Activated CD4-positive, alpha-beta T cell treated with anti-CD3 and anti-CD28 coated beads, Interleukin-10, Interleukin-2, amounts not matched to agents 100 ng/mL and 50 ng/mL, durations not matched to agents 16 hours and 8 hours (primary cell): ENCODE measurements at regions not wholly inside any gene's neighbourhood (a gene's known extent, or its start where the extent isn't known, plus 50 kb on each side); places are given as distances from the start of the nearest gene placed in this dataset.

Experiments used
- DNase-seq: peaks from one replicate; pipeline ENCODE4 v3.0.0-alpha.2; 2020

DNA sequence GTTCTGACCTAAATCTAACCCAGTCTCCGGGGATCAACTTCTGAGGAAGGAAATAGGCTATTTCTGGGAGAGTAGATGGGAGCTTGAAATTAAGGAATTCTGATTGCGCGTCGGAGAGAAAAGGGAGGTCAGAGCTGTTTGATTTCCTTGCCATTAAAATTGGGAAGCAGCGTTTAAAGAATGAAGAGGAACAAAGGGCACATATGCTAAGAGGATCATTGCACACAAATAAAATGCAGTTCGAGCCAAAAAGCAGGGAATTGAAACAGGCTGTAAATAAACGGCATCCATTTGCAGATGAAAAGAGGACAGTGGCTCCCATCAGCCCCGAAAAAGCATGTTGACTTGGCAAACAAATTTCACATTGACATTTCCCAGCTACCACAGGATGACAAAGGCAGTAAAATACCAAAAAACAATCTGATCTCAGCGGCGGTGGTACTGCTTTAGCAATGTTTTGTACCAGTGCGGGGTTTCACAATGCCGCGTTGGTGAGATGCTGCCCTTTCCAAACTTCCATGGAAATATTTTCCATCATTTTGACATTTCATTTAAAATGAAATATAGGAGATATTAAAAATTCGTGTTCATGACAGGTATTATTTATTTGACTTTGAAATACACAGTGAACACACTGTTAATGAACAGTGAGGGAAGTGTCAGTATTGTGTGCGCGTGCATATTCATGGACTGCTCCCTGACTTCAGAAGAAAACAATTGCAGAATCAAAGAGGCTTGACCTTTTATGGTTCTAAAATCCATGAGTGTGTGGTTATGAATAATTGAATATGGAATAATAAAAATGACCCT lies 108.8 kb downstream of the SQOR start:
- no peak for DNase-seq

DNA sequence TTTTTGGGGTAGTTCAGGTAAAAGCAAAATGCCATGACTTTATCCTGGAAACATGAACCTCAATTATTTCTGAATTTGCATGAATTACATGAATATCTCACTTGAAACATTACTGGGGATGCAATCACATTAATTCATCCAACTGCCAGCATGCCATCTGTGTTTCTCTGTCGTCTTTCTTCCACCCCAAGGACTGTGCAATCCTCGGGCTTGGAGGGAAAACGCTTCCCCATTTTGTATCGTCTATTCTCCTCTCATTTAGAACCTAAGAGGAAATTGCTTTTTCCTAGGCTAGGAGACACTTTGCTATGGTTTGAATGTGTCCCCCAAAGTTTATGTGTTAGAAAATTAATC lies 109.4 kb downstream of the SQOR start:
- DNase-seq: no peak

DNA sequence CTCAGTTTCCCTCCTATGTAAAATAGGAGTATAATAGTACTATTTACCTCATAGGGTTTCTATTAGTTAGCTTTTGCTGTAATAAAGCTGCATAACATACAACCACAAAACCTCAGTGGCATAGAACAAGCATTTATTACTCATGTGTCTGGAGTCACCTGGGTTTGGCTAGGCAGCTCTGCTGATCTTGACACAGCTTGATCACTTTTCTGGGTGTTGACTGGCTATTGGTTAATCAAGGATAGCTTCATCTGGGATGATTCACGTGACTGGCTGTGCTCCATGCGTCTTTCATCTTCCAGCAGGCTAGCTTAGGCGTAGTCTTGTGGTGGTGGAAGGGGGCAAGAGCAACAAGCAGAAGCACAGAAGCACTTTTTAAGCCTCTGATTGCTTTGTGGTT lies 112.6 kb downstream of the SQOR start:
- no peak for DNase-seq

DNA sequence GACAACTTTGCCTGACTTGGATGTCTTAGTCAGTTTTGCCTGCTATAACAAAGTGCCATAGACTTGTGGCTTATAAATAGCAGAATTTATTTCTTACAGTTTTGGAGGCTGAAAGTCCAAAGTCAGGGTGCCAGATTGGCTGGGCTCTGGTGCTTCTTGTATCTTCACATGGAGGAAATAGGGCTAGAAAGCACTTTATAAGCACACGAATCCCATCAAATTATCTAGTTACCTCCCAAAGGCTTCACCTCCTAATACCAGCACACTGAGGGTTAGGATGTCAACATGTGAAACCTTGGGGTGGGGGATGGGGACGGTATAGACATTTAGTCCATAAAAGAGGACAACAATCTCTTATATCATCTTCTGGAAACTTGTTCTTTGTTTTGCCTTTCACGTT lies 116.8 kb downstream of the SQOR start:
- DNase-seq: no peak

DNA sequence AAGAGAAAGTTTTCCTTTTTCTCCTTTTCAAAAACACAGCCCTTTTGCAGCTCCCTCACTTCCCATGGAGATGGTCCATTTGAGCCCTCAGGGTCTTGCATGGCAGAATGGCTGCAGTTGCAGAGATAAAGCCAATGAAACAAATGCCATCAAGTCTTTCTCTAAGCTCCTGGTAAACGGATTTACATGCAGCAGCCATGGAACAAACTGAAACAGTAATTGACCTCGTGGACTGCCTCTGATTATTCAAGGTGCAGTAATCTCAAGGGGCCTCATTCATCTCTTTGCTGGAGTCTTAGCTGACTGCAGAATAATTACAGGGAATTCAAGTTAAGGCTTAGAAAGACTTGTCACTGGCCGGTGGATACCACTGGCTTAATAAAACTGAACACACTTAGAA lies 125.1 kb downstream of the SQOR start:
- DNase-seq: no peak

DNA sequence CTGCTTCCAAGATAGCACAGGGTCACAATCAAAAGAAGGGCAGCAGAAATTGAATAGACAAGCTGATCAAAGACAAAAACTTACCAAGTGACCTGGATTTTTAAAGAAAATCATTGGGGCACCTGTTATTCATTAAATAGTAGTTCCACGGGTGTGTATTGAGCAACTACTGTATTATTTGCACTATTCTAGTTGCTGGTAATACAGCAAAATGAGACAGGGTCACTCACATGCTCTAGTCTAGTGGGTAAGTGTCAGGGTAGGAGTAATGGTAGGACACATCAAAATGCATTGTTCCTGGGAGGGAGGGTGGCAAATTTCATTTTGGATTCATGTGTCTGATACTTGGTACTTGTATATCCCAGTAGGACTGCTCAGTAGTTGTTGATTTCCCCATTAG lies 127.9 kb downstream of the SQOR start:
- DNase-seq: no peak

DNA sequence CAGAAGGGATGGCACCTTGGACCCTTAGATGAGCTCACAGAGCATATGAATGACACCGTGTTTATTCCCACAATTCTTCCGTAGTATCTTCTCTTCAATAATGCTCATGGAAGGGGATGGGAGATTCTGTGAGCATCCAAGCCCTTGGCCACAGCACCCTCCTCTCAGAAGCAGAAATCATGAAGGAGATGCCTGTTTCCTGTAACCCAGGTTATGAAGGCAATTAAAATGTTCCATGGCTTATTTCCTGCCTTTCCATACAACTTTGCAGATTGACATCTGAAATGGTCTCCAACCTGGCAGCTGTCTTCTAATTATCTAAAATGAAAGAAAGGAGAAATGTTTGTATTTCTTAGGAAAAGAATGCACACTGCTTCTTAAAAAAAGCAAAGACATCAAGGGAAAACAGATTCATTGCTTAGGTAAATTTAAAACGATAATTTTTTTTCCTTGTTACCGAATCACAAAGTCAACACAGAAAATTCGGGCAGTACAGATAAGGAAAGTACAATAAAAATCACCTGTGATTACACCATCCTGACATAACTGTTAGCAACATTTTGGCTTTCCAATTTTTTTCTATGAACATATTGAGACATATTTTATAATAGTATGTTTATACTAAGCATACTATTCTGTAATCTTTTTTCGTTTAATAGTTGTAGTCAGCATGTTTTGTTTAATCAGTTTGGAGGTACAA lies 128.5 kb downstream of the SQOR start:
- DNase-seq: no peak

DNA sequence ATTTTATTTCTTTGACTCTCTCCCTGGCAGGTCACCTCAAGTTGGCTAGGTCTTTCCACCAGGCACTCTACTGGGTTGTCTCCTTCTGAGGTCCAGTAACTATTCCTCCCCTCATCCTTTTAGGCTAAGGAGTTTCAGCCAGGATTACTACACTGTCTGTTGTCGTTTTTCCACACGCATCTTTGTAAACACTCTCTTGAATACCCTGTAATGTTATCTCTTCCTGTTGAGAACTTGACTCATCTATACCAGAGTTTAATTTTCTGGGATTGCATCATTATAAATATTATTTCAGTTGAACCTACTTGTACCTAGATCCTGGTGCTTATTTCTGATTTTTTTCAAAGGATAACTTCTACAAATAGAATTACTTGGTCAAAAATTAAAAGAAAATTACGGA lies 138.3 kb downstream of the SQOR start:
- no peak for DNase-seq

DNA sequence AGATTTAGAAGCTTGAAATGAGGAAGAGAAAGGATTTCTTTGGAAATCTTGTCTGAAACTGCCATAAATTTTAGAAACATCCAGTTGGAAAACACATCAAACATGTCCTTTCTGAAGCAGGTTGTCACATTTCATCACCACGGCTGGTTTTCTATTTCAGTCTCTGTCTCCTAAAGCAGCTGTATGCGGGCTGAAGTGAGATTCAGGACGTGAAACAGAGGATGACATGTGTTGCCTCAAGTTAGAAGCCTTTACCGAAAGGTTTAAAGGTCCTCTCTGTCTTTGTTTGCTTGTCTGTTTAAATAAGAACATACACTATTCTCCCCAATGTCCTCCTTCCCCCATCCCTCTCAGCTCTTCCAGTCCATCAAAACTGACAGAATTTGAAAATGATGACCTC lies 141.9 kb downstream of the SQOR start:
- DNase-seq: no peak

DNA sequence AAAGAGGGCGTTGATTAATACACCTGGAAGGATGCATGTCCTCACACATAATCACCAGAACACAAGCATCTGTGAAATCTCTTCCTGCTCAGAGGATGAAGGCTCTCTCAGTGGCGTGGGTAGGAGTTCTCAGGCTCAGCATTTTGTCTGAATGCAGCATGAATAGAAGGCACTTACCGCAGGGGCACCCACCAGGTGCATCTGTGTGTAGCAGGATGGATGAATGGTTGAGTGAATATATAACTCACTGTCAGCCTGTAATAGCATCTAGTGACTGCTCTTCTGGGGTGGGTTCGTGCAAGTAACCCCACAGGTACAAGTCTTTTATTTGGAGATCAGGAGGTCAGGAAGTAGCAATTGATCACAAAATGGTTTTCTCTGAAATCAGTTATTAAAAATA lies 143.0 kb downstream of the SQOR start:
- no peak for DNase-seq

DNA sequence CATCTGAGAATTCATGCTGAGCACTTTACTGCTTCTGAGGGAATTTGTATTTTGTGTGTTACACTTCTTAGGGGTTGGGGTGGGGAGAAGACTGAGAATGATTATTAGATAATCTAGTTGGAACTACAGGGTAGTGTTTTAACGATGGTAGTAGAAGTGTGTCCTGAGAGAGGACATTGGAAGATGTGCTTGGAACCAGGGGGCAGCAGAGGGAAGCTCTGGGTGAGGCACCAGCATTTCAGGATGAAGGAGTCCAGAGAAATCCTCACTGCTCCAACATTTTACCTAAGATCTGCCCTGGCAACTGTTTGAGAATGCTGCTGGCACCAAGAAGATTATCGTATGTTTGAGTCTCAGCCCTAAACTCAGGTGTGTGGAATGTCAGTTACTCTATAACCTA lies 145.5 kb downstream of the SQOR start:
- DNase-seq: no peak

DNA sequence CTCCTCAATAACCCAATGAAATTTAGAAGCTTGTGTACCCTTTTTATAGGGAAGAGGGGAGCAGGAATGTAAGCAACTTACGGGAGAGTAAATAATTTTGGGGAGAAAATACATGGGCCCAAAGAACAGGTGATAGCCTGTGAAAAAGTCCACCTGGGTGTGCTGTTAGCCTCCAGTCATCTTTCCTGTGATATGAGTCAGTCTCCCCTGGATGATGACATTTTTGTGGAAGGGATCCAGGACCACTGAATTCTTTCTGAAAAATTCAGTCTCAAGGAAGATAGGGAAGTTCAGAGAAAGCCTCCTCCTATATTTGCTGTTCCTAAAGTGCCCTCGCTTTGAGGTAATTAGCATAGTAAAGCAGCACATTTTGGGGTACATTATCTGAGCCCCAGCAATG lies 149.8 kb downstream of the SQOR start:
- DNase-seq: no peak

DNA sequence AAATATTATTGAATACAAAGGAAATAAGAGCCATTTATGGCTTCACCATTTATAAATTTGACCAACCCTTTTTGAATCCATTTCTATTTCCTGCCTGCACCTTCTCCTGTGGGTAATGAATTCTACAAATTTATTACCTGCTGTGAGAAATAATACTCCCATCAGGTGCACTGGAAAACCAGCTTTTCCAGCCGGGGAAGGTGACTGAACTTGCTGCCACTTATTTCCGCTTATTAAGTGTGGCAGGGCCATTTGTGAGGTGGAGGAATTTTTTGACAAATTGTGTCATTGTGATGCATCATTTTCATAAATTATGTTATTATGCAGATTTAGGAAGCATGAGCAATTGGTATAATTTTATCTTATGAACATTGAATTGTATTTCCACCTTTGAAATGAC lies 151.1 kb downstream of the SQOR start:
- no peak for DNase-seq

DNA sequence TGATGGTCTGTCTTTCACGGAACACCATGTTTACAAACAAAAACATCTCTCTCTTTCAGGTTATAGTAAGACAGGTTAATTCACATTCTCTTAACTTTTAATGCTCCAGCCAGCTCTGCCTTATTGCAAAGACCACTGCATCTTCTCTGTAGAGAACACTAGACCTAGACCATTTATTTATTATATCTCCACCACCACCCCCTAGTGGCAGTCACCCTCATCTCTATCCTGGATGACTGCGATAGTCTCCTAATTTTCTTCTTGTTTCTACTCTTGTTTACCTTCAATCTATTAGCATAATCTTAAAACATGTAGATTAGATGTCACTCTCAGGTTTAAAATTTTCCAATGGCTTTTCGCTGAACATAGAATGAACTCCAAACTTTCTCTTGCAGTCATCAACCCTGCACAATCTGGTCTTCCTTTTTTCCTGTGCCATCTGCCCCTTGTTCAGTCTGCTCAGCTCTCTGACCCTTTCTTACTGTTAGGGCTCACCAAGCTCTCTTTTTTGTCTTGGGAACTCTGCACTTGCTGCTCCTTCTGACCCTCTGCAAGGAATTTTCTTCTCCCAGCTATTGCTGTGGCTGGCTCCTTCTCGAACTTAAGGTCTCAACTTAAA lies 155.6 kb downstream of the SQOR start:
- peak; percentile 24 for DNase-seq

DNA sequence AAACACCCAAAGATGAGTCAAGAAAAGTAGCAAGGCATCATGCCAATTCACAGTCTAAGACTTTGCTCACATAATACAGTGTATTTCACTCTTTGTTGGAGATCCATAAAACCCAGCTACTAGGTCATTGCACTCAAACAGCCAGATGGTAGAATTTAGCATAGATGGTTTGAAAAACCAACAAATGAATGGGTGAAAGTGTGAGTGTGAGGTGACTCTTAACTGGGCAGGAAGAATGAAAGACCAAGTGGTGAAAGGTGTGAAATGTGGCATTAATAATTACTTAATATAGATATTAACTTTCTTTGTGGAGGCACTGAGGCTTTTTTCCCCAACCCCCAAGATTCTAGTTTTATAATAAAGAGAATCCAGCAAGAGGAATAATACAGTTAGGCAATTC lies 159.5 kb downstream of the SQOR start:
- no peak for DNase-seq

DNA sequence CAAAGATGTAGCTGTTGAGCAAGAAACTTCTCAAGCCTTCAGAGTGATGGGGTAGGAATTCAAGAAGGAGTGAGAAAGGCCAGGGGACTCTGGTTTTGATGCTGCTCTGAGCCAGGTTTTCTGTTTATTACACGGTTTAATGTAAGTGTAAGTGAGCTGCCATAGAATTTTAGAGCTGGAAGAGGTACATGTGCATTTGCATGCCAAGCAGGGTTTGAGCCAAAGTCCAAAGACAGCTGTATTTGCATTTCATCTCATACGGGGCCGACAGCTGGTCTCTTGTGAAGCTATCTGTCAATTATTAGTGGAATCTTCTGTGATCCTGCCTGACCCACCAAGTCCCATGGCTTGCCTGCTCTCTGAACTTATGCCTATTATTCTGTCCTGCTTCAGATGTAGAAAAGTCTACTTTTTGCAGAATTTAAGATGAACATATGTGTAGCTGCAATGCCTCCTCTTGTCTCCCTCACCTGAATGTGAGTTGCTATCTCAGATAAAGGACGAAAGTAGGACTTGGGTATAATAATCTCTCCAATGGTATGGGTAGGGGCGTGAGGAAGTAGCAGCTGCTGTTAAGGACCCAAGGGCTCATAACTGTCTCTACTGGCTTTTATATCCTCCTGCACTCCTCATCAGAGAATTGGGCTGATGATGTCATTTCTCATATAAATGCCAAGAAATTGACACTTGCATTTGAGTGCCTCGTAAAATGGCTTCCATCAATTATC lies 160.0 kb downstream of the SQOR start:
- DNase-seq: no peak

DNA sequence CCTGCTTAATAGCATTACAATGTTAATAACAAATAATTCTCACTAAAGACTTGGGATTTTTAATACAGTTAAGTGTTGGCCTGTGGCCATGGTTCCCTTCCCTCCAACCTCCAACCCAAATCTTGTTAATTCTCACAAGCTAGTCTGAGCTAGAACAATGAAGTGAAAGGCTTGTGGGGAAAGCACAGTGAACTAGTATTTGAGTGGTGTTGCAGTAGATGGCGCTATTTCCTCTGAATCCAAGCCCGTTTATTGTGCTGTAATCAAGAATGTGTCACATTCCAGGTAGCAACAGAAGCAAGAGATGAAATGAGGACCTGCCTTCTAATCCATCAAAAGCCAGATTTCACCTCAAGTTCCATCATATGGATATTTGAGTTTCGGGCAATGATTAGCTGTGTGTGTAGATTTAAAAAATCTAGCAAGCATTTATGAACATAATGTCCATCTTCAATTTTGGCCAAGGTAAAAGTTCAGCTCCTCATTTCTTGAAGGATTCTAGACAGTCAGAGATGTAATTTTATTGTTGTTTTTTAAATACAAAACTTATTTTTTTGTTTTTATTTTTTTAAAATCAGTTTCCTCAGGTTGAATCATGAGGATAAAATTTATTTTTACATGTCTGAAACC lies 160.7 kb downstream of the SQOR start:
- peak; percentile 51 for DNase-seq

DNA sequence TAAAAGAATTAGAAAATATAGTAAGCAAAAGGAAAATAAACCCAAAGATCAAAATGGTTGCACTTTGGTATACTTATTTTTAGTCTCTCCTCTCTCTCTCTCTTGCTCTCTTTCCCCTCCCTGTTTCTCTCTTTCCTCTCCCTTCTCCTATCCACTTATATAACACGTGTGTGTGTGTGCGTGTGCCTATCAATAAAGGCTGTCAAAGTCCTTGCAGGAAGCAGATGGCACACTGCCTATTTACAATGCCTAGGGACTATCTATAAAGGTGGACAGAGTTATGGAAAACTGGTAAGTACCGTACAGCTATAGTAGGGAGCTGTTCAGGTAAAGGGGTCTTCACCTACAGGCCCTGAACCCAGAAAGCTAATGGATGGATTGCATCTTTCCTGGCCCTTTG lies 161.6 kb downstream of the SQOR start:
- no peak for DNase-seq

DNA sequence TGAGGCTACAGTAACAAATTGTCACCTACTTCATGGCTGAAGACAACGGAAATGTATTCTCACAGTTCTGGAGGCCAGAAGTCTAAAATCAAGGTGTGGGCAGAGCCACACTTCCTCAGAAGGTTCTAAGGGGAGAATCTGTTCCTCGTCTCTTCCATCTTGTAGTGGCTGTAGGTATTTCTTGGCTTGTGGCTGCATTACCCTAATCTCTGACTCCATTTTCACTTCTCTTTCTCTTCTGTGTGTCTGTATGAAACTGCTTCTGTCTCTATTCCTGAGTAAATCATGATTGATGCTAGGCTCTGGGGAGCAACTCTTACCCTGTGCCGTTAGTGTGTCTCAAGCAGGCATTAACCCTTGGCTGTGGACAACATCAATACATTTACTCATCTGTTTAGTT lies 164.7 kb downstream of the SQOR start:
- DNase-seq: no peak

DNA sequence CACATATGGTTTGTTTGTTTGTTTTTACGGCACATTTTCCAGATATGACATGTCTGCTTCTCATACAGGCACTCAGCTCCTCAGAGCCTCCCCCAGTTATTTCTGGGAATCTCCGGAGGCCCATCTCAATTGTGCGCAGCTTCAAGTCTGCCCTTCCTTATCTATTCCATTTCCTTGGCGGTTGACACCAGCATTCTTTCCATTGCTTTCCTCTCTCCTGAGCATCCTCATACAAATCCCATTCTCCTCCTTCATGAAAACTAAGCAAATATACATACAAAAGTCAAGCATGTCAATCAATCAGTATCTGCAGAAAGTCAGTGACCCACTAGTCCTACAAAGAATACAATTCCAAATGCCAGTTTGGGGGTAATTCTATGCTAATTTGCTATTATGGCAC lies 166.7 kb downstream of the SQOR start:
- no peak for DNase-seq

DNA sequence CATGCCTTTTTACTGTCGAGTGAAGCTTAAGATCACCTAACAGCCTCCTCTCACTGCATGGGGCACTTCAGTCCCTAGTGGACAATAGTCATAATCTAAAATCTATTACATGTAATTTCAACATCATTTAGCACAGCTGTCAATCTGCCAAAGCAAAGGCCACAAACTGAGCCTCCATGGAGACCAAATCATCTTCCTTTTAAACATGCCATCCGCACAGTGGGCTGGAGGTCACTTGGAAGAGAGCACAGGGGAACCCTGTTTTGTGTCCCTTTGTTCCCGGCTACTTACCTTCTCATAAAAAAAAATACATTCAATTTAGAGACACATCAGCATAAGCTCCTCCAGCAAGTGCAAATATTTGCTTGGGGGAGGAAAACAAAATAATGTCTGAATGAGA lies 167.3 kb downstream of the SQOR start:
- DNase-seq: no peak

DNA sequence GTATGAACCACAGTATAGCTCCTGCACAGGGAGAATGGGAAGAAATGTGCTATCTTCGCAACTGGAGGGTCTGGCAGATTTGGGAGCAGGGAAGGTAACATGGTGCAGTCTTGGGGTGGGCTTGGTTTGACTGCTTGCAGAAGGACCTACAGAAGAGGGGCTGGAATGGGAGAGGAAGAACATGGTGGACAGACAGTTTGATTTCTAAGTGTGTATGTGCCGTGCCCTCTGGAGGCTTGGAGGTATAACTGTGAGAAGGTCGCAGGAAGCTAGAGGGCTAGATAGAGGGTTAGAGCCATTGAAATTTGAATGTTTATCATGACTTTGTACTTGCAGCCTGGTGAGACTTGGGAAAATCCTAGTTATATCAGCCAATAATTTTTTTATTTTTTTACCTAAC lies 169.2 kb downstream of the SQOR start:
- no peak for DNase-seq

DNA sequence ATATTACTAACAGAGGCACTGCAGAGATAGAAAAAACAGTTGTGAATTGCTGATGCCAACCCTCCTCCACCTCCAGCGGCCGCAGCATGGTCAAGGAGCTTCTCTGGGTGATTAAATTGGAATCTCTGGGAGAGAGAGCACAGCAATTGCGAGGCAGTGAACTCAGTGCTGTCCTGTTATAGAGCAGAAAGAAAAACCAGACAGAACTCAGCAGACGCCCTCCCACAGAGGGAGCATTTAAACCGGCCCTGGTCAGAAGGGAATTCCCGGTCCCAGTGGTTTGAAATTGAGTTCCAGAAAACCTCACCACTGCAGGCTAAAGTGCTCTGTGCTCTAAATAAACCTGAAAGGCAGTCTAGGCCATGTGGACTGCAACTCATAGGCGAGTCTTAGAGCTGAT lies 175.4 kb downstream of the SQOR start:
- no peak for DNase-seq
